ENCODE measurements at regions not wholly inside any gene's neighbourhood (a gene's known extent, or its start where the extent isn't known, plus 50 kb on each side); places are given as distances from the start of the nearest gene placed in this dataset.
"Not testable (repeated sequence)": the region's sequence is repeated elsewhere in the genome, so short reads cannot be mapped to it uniquely, and the experiment has no call there.

DNA sequence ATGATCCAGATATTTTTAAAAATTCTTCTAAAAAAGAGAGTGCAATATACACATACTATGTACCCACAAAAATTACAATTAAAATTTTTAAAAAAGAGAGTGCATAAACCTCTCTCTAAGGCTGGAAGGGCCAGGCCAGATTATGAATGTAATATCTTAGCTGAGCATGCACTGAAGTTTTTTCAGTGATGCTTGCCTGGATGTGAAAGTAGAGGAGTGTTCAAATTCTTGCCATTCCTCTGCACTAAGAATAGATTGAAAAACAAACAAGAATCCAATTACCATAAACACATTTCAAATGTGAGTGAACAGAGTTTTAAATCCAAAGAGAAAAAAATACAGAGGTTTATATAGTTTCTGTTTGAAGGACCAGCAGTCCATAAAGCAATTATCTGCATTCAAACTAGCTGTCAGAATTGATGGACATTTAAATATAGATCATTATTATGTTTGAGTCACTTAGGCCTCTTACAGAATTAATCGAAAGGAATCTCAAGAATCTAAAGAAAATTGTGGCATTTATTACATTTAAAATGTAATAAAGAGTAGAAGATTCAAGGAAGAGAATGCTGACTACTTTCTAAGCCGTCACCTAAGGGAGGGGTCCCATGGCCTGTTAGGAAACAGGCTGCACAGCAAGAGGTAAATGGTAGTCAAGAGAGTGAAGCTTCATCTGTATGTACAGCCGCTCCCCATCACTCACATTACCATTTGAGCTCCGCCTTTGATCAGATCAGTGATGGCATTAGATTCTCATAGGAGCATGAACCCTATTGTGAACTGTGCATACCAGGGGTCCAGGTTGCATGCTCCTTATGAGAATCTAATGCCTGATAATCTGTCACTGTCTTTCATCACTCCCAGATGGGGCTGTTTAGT is 159.3 kb upstream of the MDFIC2 start:
- no peak for DNase-seq (ENCODE audit: low spot score)
- no peak overlapping the region for H3K27ac ChIP-seq
- TF ChIP-seq, protein P1, sequence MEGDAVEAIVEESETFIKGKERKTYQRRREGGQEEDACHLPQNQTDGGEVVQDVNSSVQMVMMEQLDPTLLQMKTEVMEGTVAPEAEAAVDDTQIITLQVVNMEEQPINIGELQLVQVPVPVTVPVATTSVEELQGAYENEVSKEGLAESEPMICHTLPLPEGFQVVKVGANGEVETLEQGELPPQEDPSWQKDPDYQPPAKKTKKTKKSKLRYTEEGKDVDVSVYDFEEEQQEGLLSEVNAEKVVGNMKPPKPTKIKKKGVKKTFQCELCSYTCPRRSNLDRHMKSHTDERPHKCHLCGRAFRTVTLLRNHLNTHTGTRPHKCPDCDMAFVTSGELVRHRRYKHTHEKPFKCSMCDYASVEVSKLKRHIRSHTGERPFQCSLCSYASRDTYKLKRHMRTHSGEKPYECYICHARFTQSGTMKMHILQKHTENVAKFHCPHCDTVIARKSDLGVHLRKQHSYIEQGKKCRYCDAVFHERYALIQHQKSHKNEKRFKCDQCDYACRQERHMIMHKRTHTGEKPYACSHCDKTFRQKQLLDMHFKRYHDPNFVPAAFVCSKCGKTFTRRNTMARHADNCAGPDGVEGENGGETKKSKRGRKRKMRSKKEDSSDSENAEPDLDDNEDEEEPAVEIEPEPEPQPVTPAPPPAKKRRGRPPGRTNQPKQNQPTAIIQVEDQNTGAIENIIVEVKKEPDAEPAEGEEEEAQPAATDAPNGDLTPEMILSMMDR (conservative IDR thresholded peaks at IDR 0.05; ENCODE audit: low read depth): no peak
- ChIA-PET CTCF (no interaction called here), POLR2A (ENCODE audit: low non-redundant PET) (no interaction called here)

GRCh38 chr3:70466096-70466495 is 153.7 kb upstream of the MDFIC2 start:
- TF ChIP-seq, protein P1 (conservative IDR thresholded peaks at IDR 0.05; ENCODE audit: low read depth): no peak
- no peak for DNase-seq (ENCODE audit: low spot score)
- H3K27ac ChIP-seq: no peak overlapping the region
- CTCF ChIA-PET: no interaction called here
- POLR2A ChIA-PET (ENCODE audit: low non-redundant PET): no interaction called here

DNA sequence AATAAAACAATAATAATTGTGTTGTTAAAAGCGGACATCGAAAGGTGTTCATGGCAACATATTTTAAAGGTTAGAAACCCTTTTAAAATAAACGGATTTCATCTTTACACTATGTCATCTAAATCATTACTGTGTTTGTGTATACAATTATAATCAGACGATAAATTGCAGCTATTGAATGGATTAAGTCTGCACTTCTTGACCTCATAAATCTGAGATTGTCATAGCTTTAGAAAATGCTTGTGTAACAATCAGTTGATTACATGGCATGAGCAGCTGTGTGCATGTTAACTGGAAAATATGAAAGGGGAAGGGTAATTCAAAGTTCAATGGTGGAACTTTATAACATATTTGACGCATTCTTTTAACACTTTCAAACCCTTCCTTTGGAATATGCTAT is 152.4 kb upstream of the MDFIC2 start:
- CTCF ChIA-PET: no interaction called here
- DNase-seq (ENCODE audit: low spot score): no peak
- TF ChIP-seq, protein P1 (conservative IDR thresholded peaks at IDR 0.05; ENCODE audit: low read depth): no peak
- H3K27ac ChIP-seq: no peak overlapping the region
- POLR2A ChIA-PET (ENCODE audit: low non-redundant PET): no interaction called here

DNA sequence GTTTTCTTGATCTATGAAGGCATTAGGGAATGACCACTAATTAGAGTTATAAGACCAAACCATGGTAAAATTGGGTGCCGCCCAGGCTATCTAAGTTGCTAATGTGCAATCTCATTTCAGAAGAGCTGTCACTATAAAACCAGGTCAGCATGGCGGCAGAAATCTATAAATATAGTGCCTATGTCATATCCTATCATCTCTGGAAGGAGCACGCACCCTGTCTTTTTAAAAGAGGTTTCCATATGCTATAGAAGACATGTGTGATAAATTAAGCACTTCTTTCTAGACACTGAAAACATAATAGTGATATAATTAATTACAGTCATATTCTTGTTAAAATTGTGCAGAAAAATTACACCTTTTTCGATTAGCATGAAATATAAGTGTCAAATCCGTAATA is 152.0 kb upstream of the MDFIC2 start:
- TF ChIP-seq, protein P1 (conservative IDR thresholded peaks at IDR 0.05; ENCODE audit: low read depth): no peak
- H3K27ac ChIP-seq: no peak overlapping the region
- ChIA-PET POLR2A (ENCODE audit: low non-redundant PET) (no interaction called here), CTCF (no interaction called here)
- DNase-seq (ENCODE audit: low spot score): no peak

DNA sequence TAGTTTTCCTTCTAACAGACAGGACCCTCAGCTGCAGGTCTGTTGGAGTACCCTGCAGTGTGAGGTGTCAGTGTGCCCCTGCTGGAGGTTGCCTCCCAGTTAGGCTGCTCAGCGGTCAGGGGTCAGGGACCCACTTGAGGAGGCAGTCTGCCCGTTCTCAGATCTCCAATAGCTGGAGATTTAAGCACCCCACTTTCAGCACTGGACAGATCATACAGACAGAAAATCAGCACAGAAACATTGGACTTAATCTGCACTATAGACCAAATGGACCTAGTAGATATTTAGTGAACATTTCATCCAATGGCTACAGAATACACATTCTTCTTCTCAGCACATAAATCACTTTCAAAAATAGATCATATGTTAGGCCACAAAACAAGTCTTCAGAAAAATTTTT is 137.8 kb upstream of the MDFIC2 start:
- H3K27ac ChIP-seq; POLR2A ChIA-PET (ENCODE audit: low non-redundant PET); CTCF ChIA-PET; DNase-seq (ENCODE audit: low spot score): not testable (repeated sequence)

GRCh38 chr3:70435422-70435821 is 123.0 kb upstream of the MDFIC2 start:
- POLR2A ChIA-PET (ENCODE audit: low non-redundant PET); DNase-seq (ENCODE audit: low spot score); CTCF ChIA-PET; H3K27ac ChIP-seq: not testable (repeated sequence)

- TF ChIP-seq, protein P1 (conservative IDR thresholded peaks at IDR 0.05; ENCODE audit: low read depth): no peak
- ChIA-PET POLR2A (ENCODE audit: low non-redundant PET) (no interaction called here), CTCF (no interaction called here)
- no peak overlapping the region for H3K27ac ChIP-seq
- DNase-seq (ENCODE audit: low spot score): no peak
Observed at GRCh38 chr3:70433091-70433490, 120.7 kb upstream of the MDFIC2 start.

Measured in RWPE1 (cell line).